GM12873 (cell line): ENCODE measurements at regions not wholly inside any gene's neighbourhood (a gene's known extent, or its start where the extent isn't known, plus 50 kb on each side); places are given as distances from the start of the nearest gene placed in this dataset.

Source experiments
- TF ChIP-seq, protein P1 (sequence below): IDR thresholded peaks from 2 replicates; pipeline ENCODE4 v1.5.1; 2012; ENCODE audit warnings: low read depth, mild to moderate bottlenecking, moderate library complexity, low read length, control low read depth; ENCODE audit not compliant: insufficient read depth; ENCODE audit errors: missing control alignments

DNA sequence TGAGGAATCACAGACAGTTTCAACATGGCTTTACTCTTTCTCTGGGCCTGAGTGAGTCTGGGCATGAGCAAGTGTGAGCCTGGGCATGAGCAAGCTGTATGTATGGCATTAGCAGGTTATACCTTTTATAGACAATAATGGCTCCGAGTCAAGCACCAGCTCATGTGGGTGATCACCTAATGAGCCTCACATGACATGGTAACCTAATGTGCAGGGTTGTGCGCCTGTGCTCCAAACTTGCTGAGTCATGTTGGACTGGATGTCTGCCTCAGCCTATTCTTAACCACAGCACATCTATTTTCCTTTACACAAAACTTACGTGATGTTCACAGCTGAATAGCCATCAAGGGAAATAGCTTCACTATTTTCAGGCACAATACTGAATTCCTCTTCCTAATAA is 236.2 kb upstream of the NRIP1 start:
- TF ChIP-seq, protein P1, sequence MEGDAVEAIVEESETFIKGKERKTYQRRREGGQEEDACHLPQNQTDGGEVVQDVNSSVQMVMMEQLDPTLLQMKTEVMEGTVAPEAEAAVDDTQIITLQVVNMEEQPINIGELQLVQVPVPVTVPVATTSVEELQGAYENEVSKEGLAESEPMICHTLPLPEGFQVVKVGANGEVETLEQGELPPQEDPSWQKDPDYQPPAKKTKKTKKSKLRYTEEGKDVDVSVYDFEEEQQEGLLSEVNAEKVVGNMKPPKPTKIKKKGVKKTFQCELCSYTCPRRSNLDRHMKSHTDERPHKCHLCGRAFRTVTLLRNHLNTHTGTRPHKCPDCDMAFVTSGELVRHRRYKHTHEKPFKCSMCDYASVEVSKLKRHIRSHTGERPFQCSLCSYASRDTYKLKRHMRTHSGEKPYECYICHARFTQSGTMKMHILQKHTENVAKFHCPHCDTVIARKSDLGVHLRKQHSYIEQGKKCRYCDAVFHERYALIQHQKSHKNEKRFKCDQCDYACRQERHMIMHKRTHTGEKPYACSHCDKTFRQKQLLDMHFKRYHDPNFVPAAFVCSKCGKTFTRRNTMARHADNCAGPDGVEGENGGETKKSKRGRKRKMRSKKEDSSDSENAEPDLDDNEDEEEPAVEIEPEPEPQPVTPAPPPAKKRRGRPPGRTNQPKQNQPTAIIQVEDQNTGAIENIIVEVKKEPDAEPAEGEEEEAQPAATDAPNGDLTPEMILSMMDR = no peak

DNA sequence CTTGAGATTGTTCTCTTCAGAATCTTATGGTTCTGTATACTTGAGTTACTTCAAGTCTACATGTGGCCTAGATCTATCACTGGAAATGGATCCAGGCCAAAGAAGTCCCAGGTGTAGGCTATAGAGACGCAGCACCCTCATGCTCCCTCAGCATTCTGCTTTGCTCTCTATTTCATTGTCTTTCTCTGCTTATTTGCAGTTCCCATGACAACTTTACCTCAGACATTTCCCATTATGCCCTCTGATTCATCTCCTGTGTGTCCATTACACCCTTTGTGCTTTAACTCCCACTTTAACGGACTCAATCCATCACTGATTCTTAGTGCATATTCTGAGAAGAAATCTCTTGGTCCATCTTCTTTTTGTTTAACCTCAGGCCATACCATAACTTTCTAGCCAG is 236.9 kb upstream of the NRIP1 start:
- TF ChIP-seq, protein P1 = no peak

DNA sequence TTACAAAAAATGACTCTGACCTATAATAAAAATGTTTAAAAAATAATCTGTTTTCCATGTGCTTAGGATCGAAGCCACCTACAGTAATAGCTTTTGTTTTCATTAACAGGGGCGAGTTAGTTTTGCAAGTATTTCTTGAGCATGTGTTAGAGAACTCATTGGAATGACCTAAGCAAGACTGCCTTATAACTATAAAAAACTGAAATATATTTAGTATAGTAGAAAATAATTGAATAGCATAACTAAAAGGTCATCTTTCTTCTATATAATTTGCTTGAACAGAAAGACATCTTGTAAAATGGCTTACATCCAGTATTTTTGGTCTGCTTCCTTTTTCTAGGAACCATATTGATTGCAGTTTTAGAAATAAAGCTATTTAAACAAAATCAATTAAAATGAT is 241.5 kb upstream of the NRIP1 start:
- TF ChIP-seq, protein P1 = no peak

DNA sequence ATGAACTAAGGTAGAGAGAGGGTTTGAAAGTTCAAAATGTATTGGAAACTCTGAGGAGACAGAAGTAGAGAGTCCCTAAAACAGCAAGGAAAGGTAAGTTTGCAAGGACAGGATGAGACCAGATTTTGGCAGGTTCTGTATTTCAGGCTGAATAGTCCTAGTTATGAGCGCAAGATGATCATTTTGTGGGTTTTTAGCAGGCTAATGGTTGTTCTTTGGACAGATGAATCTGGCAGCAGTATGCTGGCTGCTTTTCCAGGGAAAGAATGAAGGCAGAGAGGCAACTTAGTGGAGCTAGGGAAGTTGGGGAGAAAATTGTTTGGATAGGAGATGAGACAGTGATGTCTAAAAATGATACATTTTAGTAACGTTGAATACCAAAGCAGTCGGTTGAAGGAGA is 243.5 kb upstream of the NRIP1 start:
- TF ChIP-seq, protein P1 = no peak

DNA sequence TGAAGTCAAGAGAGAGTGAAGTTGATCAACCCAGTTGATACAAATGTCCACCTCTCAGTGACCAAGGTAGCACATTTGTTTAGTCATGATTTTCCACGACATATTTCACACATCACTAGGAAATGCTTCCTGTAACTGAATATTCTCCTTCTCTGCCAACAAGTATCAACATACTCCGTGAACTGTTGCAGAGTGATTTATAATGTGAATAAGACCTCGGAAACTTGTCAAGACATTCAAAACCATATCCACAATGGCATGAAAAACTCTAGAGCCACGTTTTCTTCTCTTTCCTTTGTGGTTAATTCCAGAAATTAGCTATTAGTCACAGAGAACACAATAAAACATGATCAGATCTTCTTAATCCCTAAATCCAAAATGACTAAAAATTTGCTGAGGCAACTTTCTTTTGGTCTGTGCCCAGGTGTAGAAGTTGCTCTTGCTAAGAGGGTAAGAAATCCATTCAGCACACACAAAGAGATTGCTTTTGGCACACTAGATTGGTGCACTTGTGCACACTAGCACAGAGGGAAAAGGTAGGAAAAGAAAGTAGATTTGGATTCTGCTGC is 244.3 kb upstream of the NRIP1 start:
- TF ChIP-seq, protein P1 = no peak

DNA sequence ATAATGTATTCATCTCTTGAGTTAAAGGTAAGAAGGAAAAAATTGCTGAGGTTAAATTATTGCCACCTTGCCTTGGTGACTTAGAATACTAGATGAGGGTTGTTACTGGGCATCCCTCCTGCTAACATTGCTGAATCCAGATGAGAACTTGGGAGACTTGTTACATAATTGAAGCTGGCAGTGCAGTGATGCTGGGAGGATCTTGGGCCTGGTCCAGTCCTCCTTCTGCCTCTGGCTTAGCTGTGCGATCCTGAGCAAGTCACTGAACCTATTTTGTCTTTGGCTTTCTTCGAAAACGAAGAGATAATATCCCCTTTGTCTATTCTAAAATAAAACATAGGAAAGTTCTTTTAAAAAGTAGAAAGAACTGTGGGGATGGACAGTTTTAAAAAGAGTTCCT is 244.9 kb upstream of the NRIP1 start:
- TF ChIP-seq, protein P1 = no peak

DNA sequence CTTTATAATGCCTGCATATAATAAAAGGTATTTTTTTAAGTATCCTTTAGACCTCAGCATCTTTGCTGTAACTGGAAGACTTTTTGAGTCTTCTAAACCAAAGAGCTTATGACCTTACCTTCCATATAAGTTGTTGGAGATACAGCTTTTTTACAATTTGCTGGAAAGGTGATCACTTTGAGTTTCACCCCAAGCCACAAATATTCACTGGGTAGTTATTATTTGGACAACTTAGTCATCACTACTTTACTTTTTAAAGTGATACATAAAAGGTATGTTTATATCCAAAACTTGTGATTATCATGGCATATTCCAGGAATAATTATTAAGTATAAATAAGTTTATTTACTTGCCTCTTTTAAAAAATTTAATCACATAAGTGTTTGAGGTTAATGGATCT is 246.7 kb upstream of the NRIP1 start:
- TF ChIP-seq, protein P1 = no peak
